Adrenal gland (tissue), 9 donors: ENCODE measurements at regions not wholly inside any gene's neighbourhood (a gene's known extent, or its start where the extent isn't known, plus 50 kb on each side); places are given as distances from the start of the nearest gene placed in this dataset.
A peak's percentile ranks its signal among the peaks of the same experiment; 100 is the strongest.

Source experiments
- DNase-seq, 7 donors: peaks; one replicate each; pipeline ENCODE4 v3.0.0-alpha.2; 2019 to 2020
- H3K27ac ChIP-seq, 5 donors: fragments of 200-600 bp; sonication (generic) in 4 of 5; 1 replicate in 3 of 5; 2 replicates in 2 of 5; pipeline versions ENCODE4 v1.5.1 to v1.8.0; 2016 to 2020; ENCODE audit warnings: mild to moderate bottlenecking in 1 of 5
- H3K27me3 ChIP-seq: fragments of 200-600 bp; 2 replicates; pipeline ENCODE4 v1.8.0; 2021
- H3K36me3 ChIP-seq, 2 donors: fragments of 200-600 bp; replicated peaks in 1 of 2; 1 replicate in 1 of 2; 2 replicates in 1 of 2; pipeline versions ENCODE4 v1.5.1 to v1.8.0; 2018 to 2022
- H3K4me1 ChIP-seq, 2 donors: fragments of 200-600 bp; replicated peaks in 1 of 2; 1 replicate in 1 of 2; 2 replicates in 1 of 2; pipeline versions ENCODE4 v1.5.1 to v1.8.0; 2018 to 2021
- H3K4me3 ChIP-seq, 4 donors: fragments of 200-600 bp; sonication (generic) in 3 of 4; one replicate each; pipeline ENCODE4 v1.5.1; 2016 to 2018
- H3K9me3 ChIP-seq, 3 donors: fragments of 200-600 bp; sonication (generic) in 1 of 3; replicated peaks in 1 of 3; 1 replicate in 2 of 3; 2 replicates in 1 of 3; pipeline versions ENCODE4 v1.5.1 to v1.8.0; 2016 to 2021
- POLR2A ChIP-seq, 2 donors: fragments of 450-650 bp; IDR thresholded peaks; one replicate each; pipeline ENCODE4 v1.6.1; 2017; ENCODE audit warnings: antibody characterized with exemption in 2 of 2, mild to moderate bottlenecking in 2 of 2, moderate library complexity in 1 of 2
- WGBS, 4 donors: extraction: QIAGEN DNeasy Blood & Tissue Kit in 2 of 4; methylation state at CpG; one replicate each; pipeline versions ENCODE4 v1.1.5 to v1.1.7; 2013 to 2017; 5-methylcytosine and 5-hydroxymethylcytosine counted together
- intact Hi-C, 2 donors: fragments of 100-400 bp; cut with DNase I; formaldehyde crosslinking; loops; one replicate each; pipeline versions ENCODE4 v1.14.1 to v1.15.0; 2022 to 2023
- TF ChIP-seq, protein P1 (sequence below), 6 experiments: fragments of 450-650 bp in 4 of 6; fragments of 200-600 bp in 2 of 6; sonication (generic) in 1 of 6; IDR thresholded peaks; 1 replicate in 5 of 6; 2 replicates in 1 of 6; pipeline versions ENCODE4 v1.5.1 to v1.8.0; 2016 to 2021; ENCODE audit warnings: antibody characterized with exemption in 6 of 6, mild to moderate bottlenecking in 2 of 6, moderate library complexity in 1 of 6
- donor health status: healthy with polysubstance abuse.
- donor health status: Bipolar disorder and iron deficiency.
- donor health status: DM: yes; HTN: yes; CAD: no.
- donor health status: DM: no; HTN: no; CAD: no.
- donor health status: DM: no; HTN: no; CAD: no.

DNA sequence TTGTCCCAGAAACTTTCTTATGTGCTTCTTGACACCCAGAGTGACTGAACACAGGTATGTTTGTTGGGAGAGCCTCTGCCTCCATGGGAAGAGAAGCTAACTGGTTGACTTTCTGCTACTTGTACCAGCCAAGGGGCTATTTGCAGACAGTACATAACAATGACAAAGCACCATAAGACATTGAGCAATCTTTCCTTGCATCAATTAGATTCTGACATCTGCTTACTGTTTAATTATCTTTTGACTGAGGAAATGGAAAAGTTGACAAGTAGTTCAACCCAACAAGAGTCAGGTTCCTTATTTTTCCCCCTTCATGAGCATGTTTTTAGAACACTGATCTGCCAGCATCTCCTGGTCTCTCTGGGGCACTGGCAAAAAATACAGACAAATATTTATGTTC, 157.7 kb downstream of the RPLP1 start:
- H3K9me3 ChIP-seq: no peaks in the 10 kb centered on the region
- H3K27me3 ChIP-seq: peaks cover 4% of the 10 kb centered on the region
- no peak overlapping the region for H3K4me3 ChIP-seq
- intact Hi-C loops: no loop called here
- H3K27ac ChIP-seq: no peak overlapping the region
- DNase-seq: peak in 1 of 7 donors; percentile 7
- TF ChIP-seq, protein P1, sequence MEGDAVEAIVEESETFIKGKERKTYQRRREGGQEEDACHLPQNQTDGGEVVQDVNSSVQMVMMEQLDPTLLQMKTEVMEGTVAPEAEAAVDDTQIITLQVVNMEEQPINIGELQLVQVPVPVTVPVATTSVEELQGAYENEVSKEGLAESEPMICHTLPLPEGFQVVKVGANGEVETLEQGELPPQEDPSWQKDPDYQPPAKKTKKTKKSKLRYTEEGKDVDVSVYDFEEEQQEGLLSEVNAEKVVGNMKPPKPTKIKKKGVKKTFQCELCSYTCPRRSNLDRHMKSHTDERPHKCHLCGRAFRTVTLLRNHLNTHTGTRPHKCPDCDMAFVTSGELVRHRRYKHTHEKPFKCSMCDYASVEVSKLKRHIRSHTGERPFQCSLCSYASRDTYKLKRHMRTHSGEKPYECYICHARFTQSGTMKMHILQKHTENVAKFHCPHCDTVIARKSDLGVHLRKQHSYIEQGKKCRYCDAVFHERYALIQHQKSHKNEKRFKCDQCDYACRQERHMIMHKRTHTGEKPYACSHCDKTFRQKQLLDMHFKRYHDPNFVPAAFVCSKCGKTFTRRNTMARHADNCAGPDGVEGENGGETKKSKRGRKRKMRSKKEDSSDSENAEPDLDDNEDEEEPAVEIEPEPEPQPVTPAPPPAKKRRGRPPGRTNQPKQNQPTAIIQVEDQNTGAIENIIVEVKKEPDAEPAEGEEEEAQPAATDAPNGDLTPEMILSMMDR (IDR thresholded peaks at IDR 0.05): no peak
- TF ChIP-seq POLR2A (IDR thresholded peaks at IDR 0.05): no peak
- no peaks in the 10 kb centered on the region for H3K4me1 ChIP-seq
- H3K36me3 ChIP-seq: no peaks in the 10 kb centered on the region

DNA sequence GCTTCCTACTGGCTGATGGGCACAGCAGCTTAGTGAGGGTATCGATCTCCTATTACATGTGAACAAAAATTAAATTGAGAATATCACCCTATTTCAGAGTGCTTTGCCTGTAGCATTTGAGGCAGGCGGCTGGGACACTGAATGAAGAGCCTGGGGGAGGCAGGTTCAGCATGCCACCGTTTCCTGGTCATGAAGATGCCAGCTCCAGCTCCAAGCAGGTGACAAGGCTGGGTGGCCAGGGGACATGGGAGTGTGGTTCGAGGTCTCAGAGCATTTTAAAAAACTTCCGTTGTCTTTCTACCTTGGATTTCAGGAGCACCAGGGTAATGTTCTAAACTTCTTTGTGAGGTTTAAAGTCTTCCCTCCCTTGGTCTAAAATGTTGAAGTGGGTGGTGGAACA, 158.2 kb downstream of the RPLP1 start:
- Histone ChIP-seq H3K9me3 (no peaks in the 10 kb centered on the region), H3K4me3 (no peak overlapping the region), H3K27me3 (peaks cover 4% of the 10 kb centered on the region), H3K27ac (no peak overlapping the region), H3K36me3 (no peaks in the 10 kb centered on the region), H3K4me1 (no peaks in the 10 kb centered on the region)
- whole genome bisulfite sequencing, 4 donors: 72 to 85% (median 84%) methylated on average over 5 of the region's 5 CpGs
- DNase-seq: peak in 1 of 7 donors; percentile 6
- TF ChIP-seq POLR2A (IDR thresholded peaks at IDR 0.05): no peak
- TF ChIP-seq, protein P1 (IDR thresholded peaks at IDR 0.05): no peak
- intact Hi-C loops: no loop called here

DNA sequence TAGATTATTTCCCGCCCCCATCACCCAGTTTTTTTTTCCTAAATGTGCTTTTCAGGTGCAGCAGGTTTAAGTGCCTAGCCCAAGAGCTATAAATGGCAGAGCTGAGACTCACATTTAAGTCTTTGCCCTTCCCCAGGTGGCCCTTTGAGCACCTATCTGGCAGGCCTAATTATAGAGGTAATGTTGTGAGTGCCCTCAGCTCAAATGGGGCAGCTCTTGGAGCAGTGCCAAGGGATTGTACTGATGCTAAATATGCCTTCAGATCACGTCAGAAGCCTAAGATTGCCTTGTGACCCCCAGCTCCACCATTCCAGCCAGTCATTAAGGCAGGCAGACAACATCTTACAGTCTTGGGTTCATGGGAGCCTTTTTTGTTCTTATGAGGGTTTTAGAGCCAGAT, 159.5 kb downstream of the RPLP1 start:
- Histone ChIP-seq H3K4me1 (no peaks in the 10 kb centered on the region), H3K27ac (no peak overlapping the region), H3K36me3 (no peaks in the 10 kb centered on the region), H3K4me3 (no peak overlapping the region), H3K27me3 (peaks cover 4% of the 10 kb centered on the region), H3K9me3 (no peaks in the 10 kb centered on the region)
- intact Hi-C loops: no loop called here
- TF ChIP-seq, protein P1 (IDR thresholded peaks at IDR 0.05): no peak
- TF ChIP-seq POLR2A (IDR thresholded peaks at IDR 0.05): no peak
- 65 to 77% (median 72%) methylated on average over 2 of the region's 2 CpGs for WGBS, 4 donors
- DNase-seq: peak in 1 of 7 donors; percentile 36

DNA sequence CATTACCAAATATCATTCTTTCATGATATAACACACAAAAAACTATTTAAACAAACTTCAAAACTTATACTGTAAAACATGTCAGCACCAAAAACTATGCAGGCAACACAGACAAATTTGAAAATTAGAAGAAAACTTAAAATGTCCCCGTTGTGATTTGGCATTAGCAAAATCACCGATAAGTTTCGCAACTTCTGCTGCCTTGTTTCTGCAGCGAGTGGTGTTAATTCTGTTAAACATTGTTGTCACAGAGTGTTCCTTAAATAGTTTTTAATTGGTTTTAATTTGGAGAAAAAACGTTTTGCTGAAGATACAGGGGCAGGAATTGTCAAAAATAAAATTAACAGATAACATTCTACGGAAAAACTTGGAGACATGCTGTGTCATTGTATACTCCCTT, 160.6 kb downstream of the RPLP1 start:
- Histone ChIP-seq H3K27ac (no peak overlapping the region), H3K27me3 (peaks cover 4% of the 10 kb centered on the region), H3K9me3 (no peaks in the 10 kb centered on the region), H3K4me1 (no peaks in the 10 kb centered on the region), H3K36me3 (no peaks in the 10 kb centered on the region), H3K4me3 (no peak overlapping the region)
- TF ChIP-seq, protein P1 (IDR thresholded peaks at IDR 0.05): no peak
- TF ChIP-seq POLR2A (IDR thresholded peaks at IDR 0.05): no peak
- 68 to 73% (median 71%) methylated on average over 6 of the region's 6 CpGs for WGBS, 4 donors
- DNase-seq: no peak
- intact Hi-C loops: no loop called here
